ENCODE measurements at regions not wholly inside any gene's neighbourhood (a gene's known extent, or its start where the extent isn't known, plus 50 kb on each side); places are given as distances from the start of the nearest gene placed in this dataset.

- no peak overlapping the region for H3K4me3 ChIP-seq
- no peak for TF ChIP-seq CTCF (IDR thresholded peaks at IDR 0.05)
- no peaks in the 10 kb centered on the region for H3K4me1 ChIP-seq (ENCODE audit: control insufficient read depth in 1 of 2, low read depth in 2 of 2)
- no peaks in the 10 kb centered on the region for H3K27me3 ChIP-seq (replicated peaks; ENCODE audit: insufficient read depth)
- no peaks in the 10 kb centered on the region for H3K9me3 ChIP-seq
- DNase-seq (ENCODE audit: low spot score) (no peak), ATAC-seq (ENCODE audit: insufficient number of reproducible peaks, low FRiP score, low read depth) (no peak)
- H3K27ac ChIP-seq = no peak overlapping the region
- no peaks in the 10 kb centered on the region for H3K36me3 ChIP-seq
These were observed 290.4 kb downstream of the CSNK1G3 start for GRCh38 chr5:123802298-123802951.

- ATAC-seq (ENCODE audit: insufficient number of reproducible peaks, low FRiP score, low read depth) = no peak
These were observed 288.7 kb downstream of the CSNK1G3 start for GRCh38 chr5:123800640-123801039.

GRCh38 chr5:123795688-123796087, 283.7 kb downstream of the CSNK1G3 start:
- DNase-seq (ENCODE audit: low spot score) = no peak
- Histone ChIP-seq H3K27ac (no peak overlapping the region), H3K4me3 (no peak overlapping the region), H3K4me1 (ENCODE audit: control insufficient read depth in 1 of 2, low read depth in 2 of 2) (no peaks in the 10 kb centered on the region), H3K36me3 (no peaks in the 10 kb centered on the region), H3K27me3 (replicated peaks; ENCODE audit: insufficient read depth) (no peaks in the 10 kb centered on the region), H3K9me3 (peaks cover 3% of the 10 kb centered on the region)
- no peak for TF ChIP-seq CTCF (IDR thresholded peaks at IDR 0.05)
- no peak for ATAC-seq (ENCODE audit: insufficient number of reproducible peaks, low FRiP score, low read depth)

More at GRCh38 chr5:123800640-123801039, 288.7 kb downstream of the CSNK1G3 start:
- Histone ChIP-seq H3K4me3 (no peak overlapping the region), H3K9me3 (no peaks in the 10 kb centered on the region), H3K27me3 (replicated peaks; ENCODE audit: insufficient read depth) (no peaks in the 10 kb centered on the region), H3K27ac (no peak overlapping the region), H3K4me1 (ENCODE audit: control insufficient read depth in 1 of 2, low read depth in 2 of 2) (no peaks in the 10 kb centered on the region), H3K36me3 (no peaks in the 10 kb centered on the region)
- TF ChIP-seq CTCF (IDR thresholded peaks at IDR 0.05) = no peak
- no peak for DNase-seq (ENCODE audit: low spot score)

- no peak for TF ChIP-seq CTCF (IDR thresholded peaks at IDR 0.05)
- H3K4me1 ChIP-seq (ENCODE audit: control insufficient read depth in 1 of 2, low read depth in 2 of 2) = no peaks in the 10 kb centered on the region
- ATAC-seq (ENCODE audit: insufficient number of reproducible peaks, low FRiP score, low read depth) (no peak), DNase-seq (ENCODE audit: low spot score) (no peak)
- H3K4me3 ChIP-seq = no peak overlapping the region
- H3K27ac ChIP-seq = no peak overlapping the region
- no peaks in the 10 kb centered on the region for H3K36me3 ChIP-seq
- H3K27me3 ChIP-seq (replicated peaks; ENCODE audit: insufficient read depth) = no peaks in the 10 kb centered on the region
- peaks cover 11% of the 10 kb centered on the region for H3K9me3 ChIP-seq
These were observed 278.2 kb downstream of the CSNK1G3 start for GRCh38 chr5:123790226-123790625.

- no peak overlapping the region for H3K27ac ChIP-seq
These were observed 275.7 kb downstream of the CSNK1G3 start for GRCh38 chr5:123787635-123788034.

More at GRCh38 chr5:123787635-123788034, 275.7 kb downstream of the CSNK1G3 start:
- Histone ChIP-seq H3K36me3 (no peaks in the 10 kb centered on the region), H3K4me3 (no peak overlapping the region), H3K9me3 (peaks cover 11% of the 10 kb centered on the region), H3K27me3 (replicated peaks; ENCODE audit: insufficient read depth) (no peaks in the 10 kb centered on the region), H3K4me1 (ENCODE audit: control insufficient read depth in 1 of 2, low read depth in 2 of 2) (no peaks in the 10 kb centered on the region)
- DNase-seq (ENCODE audit: low spot score) (no peak), ATAC-seq (ENCODE audit: insufficient number of reproducible peaks, low FRiP score, low read depth) (no peak)
- no peak for TF ChIP-seq CTCF (IDR thresholded peaks at IDR 0.05)

All from thoracic aorta (tissue), 2 donors.